K562 (cell line): ENCODE measurements at regions not wholly inside any gene's neighbourhood (a gene's known extent, or its start where the extent isn't known, plus 50 kb on each side); places are given as distances from the start of the nearest gene placed in this dataset.

Source experiments
- ELK1 ChIP-seq: sonication (generic); formaldehyde crosslinking; IDR thresholded peaks from 2 replicates; pipeline ENCODE4 v1.8.1; 2022; ENCODE audit warnings: missing genetic modification reagents
- HMG20B ChIP-seq: fragments of 250-450 bp; sonication (Bioruptor Pico); IDR thresholded peaks from 2 replicates; pipeline ENCODE4 v1.5.0; 2021; ENCODE audit warnings: mild to moderate bottlenecking
- NFIC ChIP-seq: fragments of 450-650 bp; IDR thresholded peaks from 2 replicates; pipeline ENCODE4 v1.6.1; 2017; ENCODE audit warnings: mild to moderate bottlenecking, inconsistent platforms
- NR0B1 ChIP-seq: fragments of 450-650 bp; IDR thresholded peaks from one replicate; pipeline ENCODE4 v1.6.1; 2018; ENCODE audit warnings: mild to moderate bottlenecking, moderate library complexity; ENCODE audit not compliant: partially characterized antibody
- SETDB1 ChIP-seq: IDR thresholded peaks from one replicate; pipeline ENCODE4 v1.6.1; 2012; ENCODE audit warnings: low read length, control low read depth, inconsistent platforms
- TAF9B ChIP-seq: fragments of 450-650 bp; IDR thresholded peaks from 2 replicates; pipeline ENCODE4 v1.6.1; 2018; ENCODE audit warnings: mild to moderate bottlenecking; ENCODE audit not compliant: partially characterized antibody
- ZBED1 ChIP-seq: IDR thresholded peaks from 2 replicates; pipeline ENCODE4 v1.6.1; 2014
- ZBTB40 ChIP-seq, 2 experiments: fragments of 450-650 bp in 1 of 2; sonication (generic) in 1 of 2; formaldehyde crosslinking in 1 of 2; IDR thresholded peaks; 2 replicates each; pipeline versions ENCODE4 v1.7.1 to v1.9.0; 2016 to 2022; ENCODE audit warnings: inconsistent platforms in 1 of 2, mild to moderate bottlenecking in 1 of 2, missing genetic modification reagents in 1 of 2
- ZNF239 ChIP-seq: fragments of 250-450 bp; sonication (Bioruptor Pico); IDR thresholded peaks from 2 replicates; pipeline ENCODE4 v1.4.0; 2020; ENCODE audit warnings: mild to moderate bottlenecking
- ZNF444 ChIP-seq: fragments of 250-450 bp; sonication (Bioruptor Pico); IDR thresholded peaks from 2 replicates; pipeline ENCODE4 v1.4.0; 2020; ENCODE audit warnings: mild to moderate bottlenecking, moderate library complexity

GRCh38 chr5:38714703-38715355 lies 131.0 kb upstream of the OSMR start (continued):
- TF ChIP-seq ZBTB40 (IDR thresholded peaks at IDR 0.05) (no peak), ZBTB40 (CRISPR knock-in tag; IDR thresholded peaks at IDR 0.05) (no peak), ELK1 (CRISPR knock-in tag) (no peak), ZBED1 (no peak), SETDB1 (no peak), TAF9B (no peak), HMG20B (CRISPR knock-in tag) (no peak), ZNF444 (CRISPR knock-in tag) (no peak), NFIC (no peak), NR0B1 (no peak), ZNF239 (CRISPR knock-in tag) (no peak)
